Neural cell (in vitro differentiated cells): ENCODE measurements at regions not wholly inside any gene's neighbourhood (a gene's known extent, or its start where the extent isn't known, plus 50 kb on each side); places are given as distances from the start of the nearest gene placed in this dataset.

Source experiments
- CTCF ChIP-seq: fragments of 450-650 bp; IDR thresholded peaks from 2 replicates; pipeline ENCODE4 v1.5.1; 2014; ENCODE audit warnings: antibody characterized with exemption, mild to moderate bottlenecking, moderate library complexity; ENCODE audit not compliant: poor library complexity, severe bottlenecking
- EZH2 ChIP-seq: fragments of 200-600, 300-800 bp; shearing (Covaris generic), sonication (generic); IDR thresholded peaks from 2 replicates; pipeline ENCODE4 v1.6.1; 2014; ENCODE audit warnings: antibody characterized with exemption, low read length, borderline replicate concordance, mild to moderate bottlenecking; ENCODE audit not compliant: insufficient read depth, poor library complexity, severe bottlenecking
- POLR2AphosphoS5 ChIP-seq: IDR thresholded peaks from 2 replicates; pipeline ENCODE4 v1.6.1; 2012
- RAD21 ChIP-seq: fragments of 450-650 bp; conservative IDR thresholded peaks from 2 replicates; pipeline ENCODE4 v1.6.1; 2014; ENCODE audit warnings: antibody characterized with exemption, mild to moderate bottlenecking, moderate library complexity

DNA sequence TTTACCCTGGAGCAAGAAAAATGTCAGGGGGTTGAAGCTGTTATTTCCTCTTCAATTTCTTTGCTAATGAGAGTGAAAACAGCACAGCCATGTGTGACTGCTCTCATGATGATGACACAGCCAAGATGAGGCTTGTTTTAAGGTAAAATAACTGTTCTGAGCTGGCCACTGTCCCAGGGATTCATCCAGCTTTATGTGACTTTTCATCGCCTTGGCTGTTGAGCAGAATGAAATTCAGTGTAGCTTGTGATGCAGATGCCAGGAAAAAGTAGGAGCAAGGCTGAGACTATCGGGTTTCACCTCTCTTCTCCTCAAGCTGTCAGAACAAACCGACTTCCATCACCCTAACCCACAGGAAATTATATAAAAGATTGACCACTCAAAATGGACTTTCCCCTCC lies 361.8 kb upstream of the CDH5 start:
- TF ChIP-seq CTCF (no peak), RAD21 (no peak), EZH2 (no peak), POLR2AphosphoS5 (no peak)
